Hepatocyte (in vitro differentiated cells): ENCODE measurements at regions not wholly inside any gene's neighbourhood (a gene's known extent, or its start where the extent isn't known, plus 50 kb on each side); places are given as distances from the start of the nearest gene placed in this dataset.

Experiments
- DNase-seq: peaks from one replicate; pipeline ENCODE4 v3.0.0-alpha.2; 2016; ENCODE audit warnings: low spot score
- H2AFZ ChIP-seq: fragments of 200-600 bp; sonication (generic); 2 replicates; pipeline ENCODE4 v1.6.0; 2016; ENCODE audit warnings: antibody characterized with exemption, mild to moderate bottlenecking
- H3K27ac ChIP-seq: fragments of 200-600 bp; sonication (generic); 2 replicates; pipeline ENCODE4 v1.5.1; 2016; ENCODE audit warnings: mild to moderate bottlenecking
- H3K27me3 ChIP-seq: fragments of 200-600 bp; sonication (generic); 2 replicates; pipeline ENCODE4 v1.6.1; 2016
- H3K36me3 ChIP-seq: fragments of 200-600 bp; sonication (generic); replicated peaks from 2 replicates; pipeline ENCODE4 v1.5.1; 2016; ENCODE audit warnings: low read depth; ENCODE audit not compliant: insufficient read depth
- H3K4me1 ChIP-seq: fragments of 200-600 bp; sonication (generic); 2 replicates; pipeline ENCODE4 v1.5.1; 2016; ENCODE audit warnings: mild to moderate bottlenecking, moderate library complexity; ENCODE audit not compliant: insufficient read depth
- H3K4me2 ChIP-seq: fragments of 200-600 bp; sonication (generic); 2 replicates; pipeline ENCODE4 v1.6.0; 2016
- H3K4me3 ChIP-seq: fragments of 200-600 bp; sonication (generic); 2 replicates; pipeline ENCODE4 v1.5.1; 2016; ENCODE audit warnings: mild to moderate bottlenecking
- H3K79me2 ChIP-seq: fragments of 200-600 bp; sonication (generic); 2 replicates; pipeline ENCODE4 v1.6.0; 2017; ENCODE audit warnings: mild to moderate bottlenecking
- H3K9me2 ChIP-seq: fragments of 200-600 bp; sonication (generic); replicated peaks from 2 replicates; pipeline ENCODE4 v1.6.0; 2017; ENCODE audit warnings: mild to moderate bottlenecking; ENCODE audit not compliant: insufficient read depth
- H3K9me3 ChIP-seq: fragments of 200-600 bp; sonication (generic); 2 replicates; pipeline ENCODE4 v1.5.1; 2016; ENCODE audit warnings: low read depth, mild to moderate bottlenecking
- H4K20me1 ChIP-seq: fragments of 200-600 bp; sonication (generic); 2 replicates; pipeline ENCODE4 v1.6.0; 2016; ENCODE audit warnings: mild to moderate bottlenecking; ENCODE audit not compliant: insufficient read depth, poor library complexity, severe bottlenecking
- CTCF ChIP-seq: fragments of 200-600 bp; sonication (generic); IDR thresholded peaks from 2 replicates; pipeline ENCODE4 v1.5.1; 2016; ENCODE audit warnings: antibody characterized with exemption, mild to moderate bottlenecking; ENCODE audit not compliant: poor library complexity
- EZH2 ChIP-seq: fragments of 200-600 bp; sonication (generic); IDR thresholded peaks from 2 replicates; pipeline ENCODE4 v1.6.1; 2016; ENCODE audit warnings: antibody characterized with exemption, mild to moderate bottlenecking, borderline replicate concordance
- EZH2phosphoT487 ChIP-seq: fragments of 200-600 bp; sonication (generic); IDR thresholded peaks from one replicate; pipeline ENCODE4 v1.6.1; 2018; ENCODE audit warnings: antibody characterized with exemption, mild to moderate bottlenecking, low read depth, moderate library complexity; ENCODE audit not compliant: unreplicated experiment, severe bottlenecking
- WGBS: methylation state at CpG from one replicate; pipeline ENCODE4 v1.1.6; 2016; ENCODE audit warnings: low lambda C conversion rate; ENCODE audit errors: missing lambda C conversion rate; 5-methylcytosine and 5-hydroxymethylcytosine counted together

GRCh38 chr9:129405089-129405826 is 215.6 kb downstream of the C9orf50 start:
- Histone ChIP-seq H3K27me3 (no peaks in the 10 kb centered on the region), H3K36me3 (no peaks in the 10 kb centered on the region), H3K4me1 (peaks cover 59% of the 10 kb centered on the region), H3K9me2 (no peaks in the 10 kb centered on the region), H3K79me2 (no peaks in the 10 kb centered on the region), H3K4me2 (peak overlapping the region; percentile 45), H4K20me1 (no peaks in the 10 kb centered on the region), H3K27ac (peak overlapping the region; percentile 91), H3K4me3 (no peak overlapping the region), H2AFZ (no peak overlapping the region), H3K9me3 (no peaks in the 10 kb centered on the region)
- 75% methylated on average over 12 of the region's 13 CpGs for WGBS
- TF ChIP-seq EZH2phosphoT487 (no peak), CTCF (no peak), EZH2 (no peak)
- peak; percentile 72 for DNase-seq

- Histone ChIP-seq H3K79me2 (no peaks in the 10 kb centered on the region), H3K4me3 (no peak overlapping the region), H3K36me3 (no peaks in the 10 kb centered on the region), H3K9me2 (no peaks in the 10 kb centered on the region), H3K4me2 (peak overlapping the region; percentile 45), H3K27me3 (no peaks in the 10 kb centered on the region), H3K27ac (peak overlapping the region; percentile 57), H3K4me1 (peaks cover 59% of the 10 kb centered on the region), H4K20me1 (no peaks in the 10 kb centered on the region), H2AFZ (no peak overlapping the region), H3K9me3 (no peaks in the 10 kb centered on the region)
- DNase-seq: no peak
- WGBS: 98% methylated on average over 5 of the region's 8 CpGs
- TF ChIP-seq EZH2 (no peak), CTCF (no peak), EZH2phosphoT487 (no peak)
Measured at GRCh38 chr9:129404621-129405020, 216.3 kb downstream of the C9orf50 start.

- Histone ChIP-seq H3K27ac (peak overlapping the region; percentile 57), H3K4me2 (no peak overlapping the region), H3K9me2 (no peaks in the 10 kb centered on the region), H3K4me3 (no peak overlapping the region), H3K9me3 (no peaks in the 10 kb centered on the region), H3K79me2 (no peaks in the 10 kb centered on the region), H2AFZ (no peak overlapping the region), H3K27me3 (no peaks in the 10 kb centered on the region), H3K36me3 (no peaks in the 10 kb centered on the region), H3K4me1 (peaks cover 55% of the 10 kb centered on the region), H4K20me1 (no peaks in the 10 kb centered on the region)
- 76% methylated on average over 8 of the region's 10 CpGs for WGBS
- no peak for DNase-seq
- TF ChIP-seq EZH2phosphoT487 (no peak), CTCF (no peak), EZH2 (no peak)
Measured at GRCh38 chr9:129403779-129404620, 216.9 kb downstream of the C9orf50 start.
